Omental fat pad (tissue), 3 donors: ENCODE measurements at regions not wholly inside any gene's neighbourhood (a gene's known extent, or its start where the extent isn't known, plus 50 kb on each side); places are given as distances from the start of the nearest gene placed in this dataset.

Experiments
- ATAC-seq: fragments of 150-250 bp; one replicate; pipeline ENCODE4 v1.9.1; 2016; ENCODE audit warnings: mild to moderate bottlenecking, moderate library complexity; ENCODE audit not compliant: low FRiP score
- DNase-seq: peaks from one replicate; pipeline ENCODE4 v3.0.0-alpha.2; 2019; ENCODE audit warnings: low spot score
- TF ChIP-seq, protein P1 (sequence below), 3 donors: fragments of 450-650 bp; IDR thresholded peaks; one replicate each; pipeline ENCODE4 v1.5.1; 2016 to 2017; ENCODE audit warnings: antibody characterized with exemption in 3 of 3, mild to moderate bottlenecking in 3 of 3, moderate library complexity in 2 of 3

DNA sequence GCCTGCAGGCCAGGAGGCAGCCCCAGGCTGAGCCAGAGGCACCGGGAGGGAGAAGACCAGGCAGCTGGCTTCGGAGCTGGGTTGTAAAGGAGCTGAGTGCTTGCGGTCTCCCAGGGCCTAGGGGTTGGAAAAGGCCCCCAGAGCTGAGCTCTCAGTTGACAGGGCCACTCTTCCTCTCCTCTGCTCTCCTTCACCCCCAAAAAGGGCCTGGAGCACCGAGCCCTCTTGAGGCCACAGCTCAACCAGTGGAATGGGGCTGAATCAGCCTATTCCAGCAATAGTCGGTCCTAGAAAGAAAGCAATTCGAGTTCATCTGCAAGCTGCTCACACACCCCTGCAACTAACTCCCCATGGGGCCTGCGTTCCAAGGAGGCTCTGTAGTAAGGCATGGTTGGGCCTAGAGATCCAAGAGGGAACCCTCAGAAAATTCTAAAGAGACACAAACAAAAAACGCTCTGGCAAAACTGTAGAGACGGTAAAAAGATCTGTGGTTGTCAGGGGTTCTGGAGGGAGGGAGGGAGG is 205.0 kb downstream of the BUD13 start:
- no peak for ATAC-seq
- TF ChIP-seq, protein P1, sequence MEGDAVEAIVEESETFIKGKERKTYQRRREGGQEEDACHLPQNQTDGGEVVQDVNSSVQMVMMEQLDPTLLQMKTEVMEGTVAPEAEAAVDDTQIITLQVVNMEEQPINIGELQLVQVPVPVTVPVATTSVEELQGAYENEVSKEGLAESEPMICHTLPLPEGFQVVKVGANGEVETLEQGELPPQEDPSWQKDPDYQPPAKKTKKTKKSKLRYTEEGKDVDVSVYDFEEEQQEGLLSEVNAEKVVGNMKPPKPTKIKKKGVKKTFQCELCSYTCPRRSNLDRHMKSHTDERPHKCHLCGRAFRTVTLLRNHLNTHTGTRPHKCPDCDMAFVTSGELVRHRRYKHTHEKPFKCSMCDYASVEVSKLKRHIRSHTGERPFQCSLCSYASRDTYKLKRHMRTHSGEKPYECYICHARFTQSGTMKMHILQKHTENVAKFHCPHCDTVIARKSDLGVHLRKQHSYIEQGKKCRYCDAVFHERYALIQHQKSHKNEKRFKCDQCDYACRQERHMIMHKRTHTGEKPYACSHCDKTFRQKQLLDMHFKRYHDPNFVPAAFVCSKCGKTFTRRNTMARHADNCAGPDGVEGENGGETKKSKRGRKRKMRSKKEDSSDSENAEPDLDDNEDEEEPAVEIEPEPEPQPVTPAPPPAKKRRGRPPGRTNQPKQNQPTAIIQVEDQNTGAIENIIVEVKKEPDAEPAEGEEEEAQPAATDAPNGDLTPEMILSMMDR (IDR thresholded peaks at IDR 0.05), result no peak

DNA sequence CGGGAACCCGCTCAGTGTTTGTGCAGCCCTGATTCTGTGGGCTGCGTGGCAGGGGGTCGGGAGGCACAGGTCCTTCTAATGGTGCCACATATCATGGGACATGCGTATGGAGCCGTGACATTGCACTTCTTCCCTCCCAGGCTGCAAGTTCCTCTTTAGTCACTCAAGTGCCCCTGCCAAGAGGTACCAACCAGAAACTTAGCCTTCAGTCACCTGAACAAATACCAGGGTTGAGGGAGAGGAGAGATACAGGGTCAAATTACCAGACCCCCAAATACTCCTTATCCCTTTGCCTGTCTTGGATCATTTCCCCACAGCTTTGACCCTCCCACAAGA is 209.1 kb downstream of the BUD13 start:
- TF ChIP-seq, protein P1 (IDR thresholded peaks at IDR 0.05), result no peak
- DNase-seq (no peak), ATAC-seq (no peak)

More for the DNA sequence above, 205.0 kb downstream of the BUD13 start:
- no peak for DNase-seq

DNA sequence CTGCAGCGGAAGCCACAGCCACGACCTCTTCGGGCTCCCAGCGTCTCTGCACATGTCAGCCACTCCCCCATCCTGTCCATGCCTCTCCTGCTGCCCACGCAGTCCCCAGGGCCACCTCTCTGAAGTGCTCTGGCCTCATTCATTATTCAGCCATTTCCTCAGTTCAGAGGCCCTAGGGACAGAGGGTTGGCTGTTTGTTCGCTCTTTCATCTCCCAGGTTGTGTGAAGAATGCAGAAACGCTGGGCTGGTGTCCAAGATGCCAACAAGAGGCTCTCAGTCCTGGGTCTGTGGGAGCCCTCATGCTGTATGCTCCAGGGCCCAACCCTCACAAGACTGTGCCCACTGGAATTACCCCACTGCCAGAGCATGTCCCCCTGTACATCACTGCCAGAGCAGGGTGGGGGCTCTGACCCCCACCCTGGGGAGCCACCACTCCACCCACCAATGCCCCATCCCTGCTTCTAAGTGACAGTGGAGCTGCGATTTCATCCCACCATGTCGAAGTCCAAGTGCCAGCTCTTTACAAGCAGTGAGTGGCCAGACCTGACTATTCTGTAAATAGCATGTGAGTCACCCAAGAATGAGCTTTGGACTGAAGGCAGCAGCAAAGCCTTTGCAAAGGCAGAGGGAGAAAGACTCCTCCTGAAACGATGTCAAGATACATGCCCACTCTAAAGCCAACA is 209.6 kb downstream of the BUD13 start:
- no peak for ATAC-seq
- TF ChIP-seq, protein P1 (IDR thresholded peaks at IDR 0.05), result no peak
- no peak for DNase-seq

DNA sequence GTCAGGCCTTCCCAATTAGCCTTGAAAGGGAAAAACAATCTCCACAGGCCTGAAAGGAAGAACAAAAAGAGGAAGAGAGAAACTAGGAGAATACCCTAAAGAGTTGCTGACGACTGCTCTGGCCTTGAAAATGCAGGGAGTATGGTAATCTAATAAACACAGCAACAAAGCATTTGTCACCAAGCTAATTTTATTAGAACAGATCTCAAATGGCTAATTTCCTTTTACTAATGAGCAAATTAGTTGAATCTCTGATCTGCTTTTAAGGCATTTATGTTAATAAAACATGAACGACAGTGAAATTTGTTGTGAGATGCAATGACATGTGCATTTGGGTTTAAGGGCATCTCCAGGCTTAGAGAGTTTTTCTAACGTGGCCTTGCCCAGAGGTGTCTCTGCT is 212.2 kb downstream of the BUD13 start:
- DNase-seq (no peak), ATAC-seq (no peak)
- TF ChIP-seq, protein P1 (IDR thresholded peaks at IDR 0.05), result no peak

DNA sequence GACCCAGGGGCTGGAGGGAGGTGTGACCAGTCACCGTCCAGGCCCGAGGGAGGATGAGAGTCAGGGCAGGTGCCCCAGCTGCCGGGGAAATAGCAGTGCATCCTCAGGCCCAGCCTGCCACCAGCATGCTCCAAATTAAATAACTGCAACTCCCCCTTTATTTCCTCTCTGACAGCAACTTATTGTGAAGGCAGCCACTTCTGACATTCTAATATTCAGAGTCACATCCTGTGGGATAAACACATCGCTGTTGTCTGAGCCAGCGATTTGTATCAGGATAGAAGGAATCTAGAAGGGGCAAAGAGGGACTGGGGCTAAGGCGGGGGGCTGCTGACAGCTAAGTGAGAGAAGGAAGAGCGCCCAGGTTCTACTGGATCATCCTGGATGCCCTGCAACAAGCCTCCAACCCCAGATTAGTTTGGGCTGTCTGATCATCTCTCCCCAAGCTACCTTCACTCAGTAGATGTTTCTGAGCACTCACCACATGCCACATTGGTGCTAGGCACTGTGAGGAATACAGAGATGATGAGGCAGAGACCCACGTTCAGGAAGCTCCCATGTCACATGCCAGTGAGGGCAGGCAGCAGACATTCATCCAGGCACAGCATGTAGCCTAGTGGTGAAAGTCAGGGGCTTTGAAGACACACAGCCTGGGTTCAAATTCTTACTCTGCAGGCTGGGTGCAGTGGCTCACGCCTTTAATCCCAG is 214.1 kb downstream of the BUD13 start:
- TF ChIP-seq, protein P1 (IDR thresholded peaks at IDR 0.05), result no peak
- no peak for ATAC-seq

DNA sequence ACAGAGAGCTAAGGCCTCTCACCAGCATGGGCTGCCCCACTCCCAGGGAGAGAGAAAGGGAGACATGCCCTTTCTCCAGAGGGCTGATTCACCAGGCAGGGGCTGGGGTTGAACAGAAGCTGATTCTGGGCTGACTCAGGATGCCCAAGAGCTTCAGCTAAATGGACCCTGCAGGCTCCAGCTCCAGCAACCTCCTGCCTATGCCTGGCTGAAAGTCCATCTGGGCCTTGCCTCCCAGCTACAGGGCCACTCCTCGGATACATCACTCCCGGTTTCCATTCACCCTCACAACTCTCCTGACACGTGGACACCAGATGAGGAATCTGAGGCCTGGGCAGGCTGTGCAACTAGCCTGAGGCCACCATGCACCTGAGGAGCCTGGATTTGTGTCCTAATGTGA is 215.5 kb downstream of the BUD13 start:
- ATAC-seq (no peak), DNase-seq (no peak)
- TF ChIP-seq, protein P1 (IDR thresholded peaks at IDR 0.05), result no peak

More for the DNA sequence above, 214.1 kb downstream of the BUD13 start:
- DNase-seq, result no peak

DNA sequence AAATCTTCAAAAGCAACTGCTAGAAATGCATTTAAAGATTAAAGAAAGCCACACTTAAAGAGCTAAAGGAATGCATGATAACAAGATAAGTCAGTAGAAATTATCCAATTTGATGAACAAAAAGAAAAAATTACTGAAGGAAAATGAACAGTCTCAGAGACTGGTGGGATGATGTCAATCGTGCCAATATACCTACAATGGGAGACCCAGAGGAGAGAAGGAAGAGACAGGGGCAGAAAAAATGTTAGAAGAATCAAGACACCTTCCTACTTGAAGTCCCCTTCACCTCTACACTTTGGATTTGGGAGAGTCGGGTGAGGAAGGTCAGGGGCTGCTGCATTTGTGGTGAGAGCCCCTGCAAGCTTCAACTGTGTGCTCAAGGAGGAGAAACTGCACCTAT is 216.3 kb downstream of the BUD13 start:
- no peak for ATAC-seq
- DNase-seq, result no peak
- TF ChIP-seq, protein P1 (IDR thresholded peaks at IDR 0.05), result no peak
